Neural progenitor cell (in vitro differentiated cells): ENCODE measurements at regions not wholly inside any gene's neighbourhood (a gene's known extent, or its start where the extent isn't known, plus 50 kb on each side); places are given as distances from the start of the nearest gene placed in this dataset.

Source experiments
- EZH2 ChIP-seq: fragments of 200-600 bp; sonication (generic); IDR thresholded peaks from 2 replicates; pipeline ENCODE4 v1.6.1; 2017; ENCODE audit warnings: antibody characterized with exemption, mild to moderate bottlenecking, moderate library complexity
- EZH2phosphoT487 ChIP-seq: fragments of 200-600 bp; sonication (generic); IDR thresholded peaks from 2 replicates; pipeline ENCODE4 v1.6.1; 2017; ENCODE audit warnings: antibody characterized with exemption
- TF ChIP-seq, protein P1 (sequence below): fragments of 200-600 bp; sonication (generic); IDR thresholded peaks from 2 replicates; pipeline ENCODE4 v1.5.1; 2017; ENCODE audit warnings: antibody characterized with exemption, mild to moderate bottlenecking

DNA sequence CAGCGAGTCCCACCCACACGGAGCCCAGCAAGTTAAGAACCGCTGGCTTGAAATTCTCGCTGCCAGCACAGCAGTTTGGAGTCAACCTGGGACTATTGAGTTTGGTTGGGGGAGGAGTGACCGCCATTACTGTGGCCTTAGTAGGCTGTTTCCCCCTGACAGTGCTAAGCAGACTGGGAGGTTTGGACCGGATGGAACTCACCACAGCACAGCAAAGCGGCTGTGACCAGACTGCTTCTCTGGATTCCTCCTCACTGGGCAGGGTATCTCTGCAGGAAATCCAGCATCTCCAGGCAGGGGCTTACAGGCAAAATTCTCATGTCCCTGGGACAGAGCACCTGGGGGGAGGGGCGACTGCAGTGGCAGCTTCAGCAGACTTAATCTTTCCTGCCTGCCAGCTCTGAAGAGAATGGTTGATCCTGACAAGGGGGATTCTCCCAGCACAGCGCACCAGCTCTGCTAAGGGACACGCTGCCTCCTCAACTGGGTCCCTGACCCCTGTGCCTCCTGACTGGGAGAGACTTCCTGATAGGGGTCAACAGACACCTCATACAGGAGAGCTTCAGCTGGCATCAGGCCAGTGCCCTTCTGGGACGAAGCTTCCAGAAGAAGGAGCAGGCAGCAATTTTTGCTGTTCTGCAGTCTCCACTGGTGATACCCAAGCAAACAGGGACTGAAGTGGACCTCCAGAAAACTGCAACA is 425.4 kb downstream of the NYAP2 start:
- TF ChIP-seq, protein P1, sequence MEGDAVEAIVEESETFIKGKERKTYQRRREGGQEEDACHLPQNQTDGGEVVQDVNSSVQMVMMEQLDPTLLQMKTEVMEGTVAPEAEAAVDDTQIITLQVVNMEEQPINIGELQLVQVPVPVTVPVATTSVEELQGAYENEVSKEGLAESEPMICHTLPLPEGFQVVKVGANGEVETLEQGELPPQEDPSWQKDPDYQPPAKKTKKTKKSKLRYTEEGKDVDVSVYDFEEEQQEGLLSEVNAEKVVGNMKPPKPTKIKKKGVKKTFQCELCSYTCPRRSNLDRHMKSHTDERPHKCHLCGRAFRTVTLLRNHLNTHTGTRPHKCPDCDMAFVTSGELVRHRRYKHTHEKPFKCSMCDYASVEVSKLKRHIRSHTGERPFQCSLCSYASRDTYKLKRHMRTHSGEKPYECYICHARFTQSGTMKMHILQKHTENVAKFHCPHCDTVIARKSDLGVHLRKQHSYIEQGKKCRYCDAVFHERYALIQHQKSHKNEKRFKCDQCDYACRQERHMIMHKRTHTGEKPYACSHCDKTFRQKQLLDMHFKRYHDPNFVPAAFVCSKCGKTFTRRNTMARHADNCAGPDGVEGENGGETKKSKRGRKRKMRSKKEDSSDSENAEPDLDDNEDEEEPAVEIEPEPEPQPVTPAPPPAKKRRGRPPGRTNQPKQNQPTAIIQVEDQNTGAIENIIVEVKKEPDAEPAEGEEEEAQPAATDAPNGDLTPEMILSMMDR = no peak
- TF ChIP-seq EZH2 = no peak
- TF ChIP-seq EZH2phosphoT487 = no peak
